ENCODE measurements at regions not wholly inside any gene's neighbourhood (a gene's known extent, or its start where the extent isn't known, plus 50 kb on each side); places are given as distances from the start of the nearest gene placed in this dataset.

- TF ChIP-seq CTCF (IDR thresholded peaks at IDR 0.05; ENCODE audit: borderline replicate concordance, extremely low read depth, low read length, poor library complexity, severe bottlenecking) = no peak
- TF ChIP-seq EZH2 (IDR thresholded peaks at IDR 0.05; ENCODE audit: borderline replicate concordance, low read depth, low read length, severe bottlenecking) = no peak
These were observed 590.9 kb upstream of the API5 start for GRCh38 chr11:42720716-42721563.

Measured in DND-41 (cell line).